ENCODE measurements at regions not wholly inside any gene's neighbourhood (a gene's known extent, or its start where the extent isn't known, plus 50 kb on each side); places are given as distances from the start of the nearest gene placed in this dataset.

- H3K36me3 ChIP-seq (ENCODE audit: control insufficient read depth in 1 of 2, insufficient read depth in 2 of 2, low read length in 2 of 2) = no peaks in the 10 kb centered on the region
- ChIA-PET RAD21 (ENCODE audit: low non-redundant PET in 1 of 2, low total read pairs in 2 of 2, uncharacterized antibody in 2 of 2, unreplicated experiment in 2 of 2) (no interaction called here), POLR2A (no interaction called here), CTCF (no interaction called here)
- H4K20me1 ChIP-seq (ENCODE audit: insufficient read depth) = no peaks in the 10 kb centered on the region
- DNase-seq (ENCODE audit: low read depth, low spot score) (no peak), ATAC-seq (no peak)
- TF ChIP-seq RAD21 (IDR thresholded peaks at IDR 0.05; ENCODE audit: low read depth) = no peak
- TF ChIP-seq EZH2phosphoT487 (IDR thresholded peaks at IDR 0.05; ENCODE audit: borderline replicate concordance) = no peak
- TF ChIP-seq REST (IDR thresholded peaks at IDR 0.05; ENCODE audit: low read depth) = no peak
- TF ChIP-seq ATF3 (IDR thresholded peaks at IDR 0.05) = no peak
- TF ChIP-seq EZH2 (IDR thresholded peaks at IDR 0.05) = no peak
- TF ChIP-seq CEBPB (IDR thresholded peaks at IDR 0.05; ENCODE audit: low read depth) = no peak
- no peak for TF ChIP-seq SRF (IDR thresholded peaks at IDR 0.05; ENCODE audit: low read depth)
- no peak for TF ChIP-seq SIN3A (IDR thresholded peaks at IDR 0.05; ENCODE audit: low read depth)
- TF ChIP-seq SP1 (IDR thresholded peaks at IDR 0.05; ENCODE audit: low read depth) = no peak
- TF ChIP-seq CTCF (IDR thresholded peaks at IDR 0.05 in 2 of 3, conservative IDR thresholded peaks at IDR 0.05 in 1 of 3; ENCODE audit: borderline replicate concordance in 1 of 3, insufficient read depth in 1 of 3, low read depth in 2 of 3, low read length in 2 of 3) = no peak
- no peak for TF ChIP-seq ELF1 (IDR thresholded peaks at IDR 0.05; ENCODE audit: borderline replicate concordance, low read depth)
- no peak for TF ChIP-seq POLR2AphosphoS5 (IDR thresholded peaks at IDR 0.05; ENCODE audit: low read depth, low read length)
- no peak for TF ChIP-seq JUND (IDR thresholded peaks at IDR 0.05)
- no peak for TF ChIP-seq YY1 (IDR thresholded peaks at IDR 0.05; ENCODE audit: extremely low read depth, insufficient replicate concordance, low read depth, low read length)
- no peak for TF ChIP-seq MAX (IDR thresholded peaks at IDR 0.05)
- no peak for TF ChIP-seq ZNF274 (IDR thresholded peaks at IDR 0.05; ENCODE audit: low read depth, low read length)
- TF ChIP-seq CBX3 (IDR thresholded peaks at IDR 0.05; ENCODE audit: low read depth) = no peak
- no peak for TF ChIP-seq ZFX (IDR thresholded peaks at IDR 0.05)
- no peaks in the 10 kb centered on the region for H3K27me3 ChIP-seq (ENCODE audit: insufficient read depth, low read length)
- no peak overlapping the region for H3K9ac ChIP-seq (ENCODE audit: low read length)
- H2AFZ ChIP-seq (ENCODE audit: low read depth, low read length, poor library complexity, severe bottlenecking) = no peak overlapping the region
- no peaks in the 10 kb centered on the region for H3K4me1 ChIP-seq (ENCODE audit: control insufficient read depth in 1 of 2, insufficient read depth in 2 of 2, low read length in 2 of 2)
- no peak overlapping the region for H3K27ac ChIP-seq (ENCODE audit: low read depth, low read length)
- intact Hi-C loops (cut with micrococcal nuclease) = no loop called here
- no peaks in the 10 kb centered on the region for H3K9me3 ChIP-seq (ENCODE audit: control insufficient read depth in 1 of 2, insufficient read depth in 1 of 2, low read depth in 1 of 2, low read length in 2 of 2)
- no peaks in the 10 kb centered on the region for H3K9me2 ChIP-seq (ENCODE audit: insufficient read depth)
- BruUV-seq (replicated peaks) = no TSS peak
- H3K4me2 ChIP-seq (ENCODE audit: low read length) = no peak overlapping the region
- H3K4me3 ChIP-seq (replicated peaks in 1 of 2; ENCODE audit: low read depth in 1 of 2, low read length in 2 of 2) = no peak overlapping the region
- no peaks in the 10 kb centered on the region for H3K79me2 ChIP-seq (ENCODE audit: insufficient read depth, low read length)
Measured at GRCh38 chr7:112567388-112567787, 86.6 kb downstream of the LSMEM1 start.
